ENCODE measurements at regions not wholly inside any gene's neighbourhood (a gene's known extent, or its start where the extent isn't known, plus 50 kb on each side); places are given as distances from the start of the nearest gene placed in this dataset.

- H3K27me3 ChIP-seq = no peaks in the 10 kb centered on the region
- ATAC-seq (no peak), DNase-seq (no peak)
- H3K4me3 ChIP-seq = no peak overlapping the region
- H3K4me1 ChIP-seq = no peaks in the 10 kb centered on the region
- no peaks in the 10 kb centered on the region for H3K36me3 ChIP-seq
- H3K9me3 ChIP-seq = no peaks in the 10 kb centered on the region
- H3K27ac ChIP-seq = no peak overlapping the region
- 33% methylated on average over 1 of the region's 3 CpGs for WGBS (ENCODE audit: insufficient coverage, low coverage, low lambda C conversion rate, missing lambda C conversion rate)
- TF ChIP-seq, protein P1, sequence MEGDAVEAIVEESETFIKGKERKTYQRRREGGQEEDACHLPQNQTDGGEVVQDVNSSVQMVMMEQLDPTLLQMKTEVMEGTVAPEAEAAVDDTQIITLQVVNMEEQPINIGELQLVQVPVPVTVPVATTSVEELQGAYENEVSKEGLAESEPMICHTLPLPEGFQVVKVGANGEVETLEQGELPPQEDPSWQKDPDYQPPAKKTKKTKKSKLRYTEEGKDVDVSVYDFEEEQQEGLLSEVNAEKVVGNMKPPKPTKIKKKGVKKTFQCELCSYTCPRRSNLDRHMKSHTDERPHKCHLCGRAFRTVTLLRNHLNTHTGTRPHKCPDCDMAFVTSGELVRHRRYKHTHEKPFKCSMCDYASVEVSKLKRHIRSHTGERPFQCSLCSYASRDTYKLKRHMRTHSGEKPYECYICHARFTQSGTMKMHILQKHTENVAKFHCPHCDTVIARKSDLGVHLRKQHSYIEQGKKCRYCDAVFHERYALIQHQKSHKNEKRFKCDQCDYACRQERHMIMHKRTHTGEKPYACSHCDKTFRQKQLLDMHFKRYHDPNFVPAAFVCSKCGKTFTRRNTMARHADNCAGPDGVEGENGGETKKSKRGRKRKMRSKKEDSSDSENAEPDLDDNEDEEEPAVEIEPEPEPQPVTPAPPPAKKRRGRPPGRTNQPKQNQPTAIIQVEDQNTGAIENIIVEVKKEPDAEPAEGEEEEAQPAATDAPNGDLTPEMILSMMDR (IDR thresholded peaks at IDR 0.05) = no peak
- intact Hi-C loops (cut with DNase I) = no loop called here
Measured at GRCh38 chr5:124128867-124129266, 616.9 kb downstream of the CSNK1G3 start.

DNA sequence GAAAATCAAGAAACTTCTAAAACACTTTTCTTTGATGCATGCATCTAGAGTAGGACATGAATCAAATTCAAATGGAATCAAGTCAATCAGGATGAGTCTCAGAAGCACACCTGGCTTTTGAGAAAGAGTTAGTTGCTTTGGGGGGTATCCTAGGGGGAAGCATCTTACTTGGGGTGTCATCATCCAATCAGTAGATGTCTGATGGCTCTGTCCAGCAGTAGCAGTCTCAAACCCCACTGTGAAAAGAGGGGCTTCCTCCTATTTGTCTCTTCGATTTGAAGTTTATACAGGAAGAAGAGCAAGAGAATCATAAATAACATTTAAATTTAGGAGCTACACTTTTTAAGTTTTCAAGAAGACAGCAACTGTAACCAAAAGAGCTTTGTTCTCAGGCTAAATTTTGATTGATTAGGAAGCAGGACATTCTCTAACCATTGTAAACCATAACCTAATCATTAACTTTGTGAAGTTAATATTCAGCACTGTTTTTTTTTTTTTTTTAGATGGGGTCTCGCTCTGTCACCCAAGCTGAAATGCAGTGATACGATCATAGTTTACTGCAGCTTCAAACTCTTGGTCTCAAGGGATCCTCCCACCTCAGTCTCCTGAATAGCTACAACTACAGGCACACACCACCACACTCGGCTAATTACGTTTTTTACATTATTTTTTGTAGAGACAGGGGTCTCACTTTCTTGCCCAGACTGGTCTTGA is 614.7 kb downstream of the CSNK1G3 start:
- Histone ChIP-seq H3K27me3 (no peaks in the 10 kb centered on the region), H3K36me3 (no peaks in the 10 kb centered on the region), H3K9me3 (no peaks in the 10 kb centered on the region), H3K27ac (no peak overlapping the region), H3K4me1 (no peaks in the 10 kb centered on the region), H3K4me3 (no peak overlapping the region)
- TF ChIP-seq, protein P1 (IDR thresholded peaks at IDR 0.05) = no peak
- no peak for TF ChIP-seq POLR2A (IDR thresholded peaks at IDR 0.05)
- WGBS (ENCODE audit: insufficient coverage, low coverage, low lambda C conversion rate, missing lambda C conversion rate) = 56% methylated on average over 5 of the region's 5 CpGs
- intact Hi-C loops (cut with DNase I) = no loop called here
- DNase-seq = no peak
- no peak for ATAC-seq

GRCh38 chr5:124124711-124125229 is 612.8 kb downstream of the CSNK1G3 start:
- intact Hi-C loops (cut with DNase I) = no loop called here
- no peak for ATAC-seq
- no peak for DNase-seq
- no peaks in the 10 kb centered on the region for H3K4me1 ChIP-seq
- no peaks in the 10 kb centered on the region for H3K27me3 ChIP-seq
- H3K4me3 ChIP-seq = no peak overlapping the region
- H3K36me3 ChIP-seq = no peaks in the 10 kb centered on the region
- no peaks in the 10 kb centered on the region for H3K9me3 ChIP-seq
- TF ChIP-seq POLR2A (IDR thresholded peaks at IDR 0.05) = no peak
- TF ChIP-seq, protein P1 (IDR thresholded peaks at IDR 0.05) = no peak
- WGBS (ENCODE audit: insufficient coverage, low coverage, low lambda C conversion rate, missing lambda C conversion rate) = 50% methylated on average over 1 of the region's 1 CpG
- H3K27ac ChIP-seq = no peak overlapping the region

DNA sequence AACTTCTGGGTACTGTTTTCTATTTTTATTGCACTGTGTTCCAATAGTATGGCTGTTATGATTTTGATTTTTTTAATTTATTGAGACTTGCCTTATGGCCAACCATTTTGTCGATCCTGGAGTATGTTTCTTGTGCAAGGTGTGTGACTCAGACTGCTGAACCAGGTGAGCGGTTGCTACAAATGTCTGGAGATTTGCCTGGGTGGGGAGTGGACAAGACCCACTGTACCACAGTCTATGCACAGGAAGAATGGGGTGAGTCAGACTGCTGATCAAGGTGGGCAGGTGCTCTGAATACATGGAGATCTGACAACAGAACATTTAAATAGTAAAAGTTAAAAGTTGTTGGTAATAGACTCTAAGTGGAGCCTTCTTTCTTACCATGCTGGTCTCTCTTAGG is 609.2 kb downstream of the CSNK1G3 start:
- TF ChIP-seq, protein P1 (IDR thresholded peaks at IDR 0.05) = no peak
- TF ChIP-seq POLR2A (IDR thresholded peaks at IDR 0.05) = no peak
- Histone ChIP-seq H3K27me3 (no peaks in the 10 kb centered on the region), H3K27ac (no peak overlapping the region), H3K4me1 (no peaks in the 10 kb centered on the region), H3K4me3 (no peak overlapping the region), H3K9me3 (no peaks in the 10 kb centered on the region), H3K36me3 (no peaks in the 10 kb centered on the region)
- WGBS (ENCODE audit: insufficient coverage, low coverage, low lambda C conversion rate, missing lambda C conversion rate) = 86% methylated on average over 2 of the region's 2 CpGs
- DNase-seq = no peak
- intact Hi-C loops (cut with DNase I) = no loop called here
- ATAC-seq = no peak

All from right lobe of liver (tissue), 6 donors.